ENCODE measurements at regions not wholly inside any gene's neighbourhood (a gene's known extent, or its start where the extent isn't known, plus 50 kb on each side); places are given as distances from the start of the nearest gene placed in this dataset.

- TF ChIP-seq CTCF (IDR thresholded peaks at IDR 0.05) (no peak), POLR2A (IDR thresholded peaks at IDR 0.05) (no peak)
Observed at GRCh38 chr7:119010635-119011034, 786.1 kb downstream of the ANKRD7 start.

Data from heart left ventricle (tissue), 13 donors.